Brain microvascular endothelial cell (primary cell): ENCODE measurements at regions not wholly inside any gene's neighbourhood (a gene's known extent, or its start where the extent isn't known, plus 50 kb on each side); places are given as distances from the start of the nearest gene placed in this dataset.
A peak's percentile ranks its signal among the peaks of the same experiment; 100 is the strongest.

ENCODE experiments used
- DNase-seq: peaks from one replicate; pipeline ENCODE4 v3.0.0-alpha.2; 2020
- H3K27ac ChIP-seq: fragments of 250-450 bp; sonication (Bioruptor Pico); 2 replicates; pipeline ENCODE4 v1.5.1; 2020; ENCODE audit warnings: mild to moderate bottlenecking, moderate library complexity
- H3K27me3 ChIP-seq: fragments of 250-450 bp; sonication (Bioruptor Pico); replicated peaks from 2 replicates; pipeline ENCODE4 v1.5.1; 2020; ENCODE audit warnings: mild to moderate bottlenecking
- H3K36me3 ChIP-seq: fragments of 250-450 bp; sonication (Bioruptor Pico); replicated peaks from 2 replicates; pipeline ENCODE4 v1.5.1; 2020; ENCODE audit warnings: mild to moderate bottlenecking
- H3K4me3 ChIP-seq: 2 replicates; pipeline ENCODE4 v1.5.1; 2011; ENCODE audit warnings: low read depth, mild to moderate bottlenecking, control low read depth, low read length, moderate library complexity
- CTCF ChIP-seq: IDR thresholded peaks from 2 replicates; pipeline ENCODE4 v1.5.1; 2011; ENCODE audit warnings: low read depth, mild to moderate bottlenecking, moderate library complexity, low read length, control low read depth, inconsistent platforms; ENCODE audit errors: missing control alignments
- in situ Hi-C: cut with HindIII; loops from 2 replicates; pipeline ENCODE4 v1.10.0; 2017; ENCODE audit warnings: low sequenced_read_pairs, low pct_ligation_motif_present

DNA sequence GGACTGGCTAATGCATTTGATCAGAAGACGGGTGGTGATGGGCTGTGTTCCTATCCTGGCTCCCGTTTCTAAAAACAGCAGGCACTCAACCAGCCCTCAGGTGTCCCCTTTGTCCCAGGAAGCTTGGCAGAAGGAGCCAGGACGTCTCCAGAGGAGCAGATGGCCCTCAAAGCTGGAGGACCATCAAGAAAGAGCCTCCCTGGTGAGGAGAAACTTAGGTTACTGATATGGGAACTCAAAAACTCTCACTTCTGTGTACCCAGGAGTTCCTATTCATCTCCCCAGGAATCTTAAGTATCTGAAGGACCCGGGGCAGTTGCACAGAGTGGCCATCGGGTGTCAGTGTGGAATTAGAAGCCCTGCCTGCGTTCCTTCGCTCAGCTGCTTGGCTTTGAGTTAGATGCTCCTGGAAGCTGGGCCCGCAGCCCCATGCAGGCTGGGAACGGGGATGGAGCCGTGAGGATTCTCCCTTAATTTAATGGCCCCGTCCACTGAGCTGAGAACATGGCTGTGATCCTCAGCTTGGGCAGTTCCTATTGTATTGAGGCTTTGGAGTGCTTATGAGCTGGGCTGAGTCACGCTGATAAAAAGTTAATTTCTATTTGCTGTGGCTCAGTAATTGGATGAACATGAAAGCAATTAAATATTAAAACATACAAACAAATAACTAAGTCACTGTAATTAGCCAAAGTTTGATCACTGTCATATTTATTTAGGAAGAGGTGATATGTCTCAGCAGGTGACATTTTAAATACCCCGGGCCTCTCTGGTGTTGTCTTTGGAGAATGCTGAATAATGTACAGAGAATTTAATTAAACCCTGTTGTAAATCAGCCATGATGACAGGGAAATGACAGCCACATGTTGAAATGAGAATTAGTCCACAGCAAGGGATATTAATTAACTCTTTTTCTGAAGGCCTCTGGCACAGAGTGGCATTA lies 402.1 kb downstream of the SEC14L1 start:
- in situ Hi-C loops: loop anchor here (25.0 kb wide), 1 partner anchor 469 kb away; no protein-coding TSS in a partner anchor
- DNase-seq: peak; percentile 78

DNA sequence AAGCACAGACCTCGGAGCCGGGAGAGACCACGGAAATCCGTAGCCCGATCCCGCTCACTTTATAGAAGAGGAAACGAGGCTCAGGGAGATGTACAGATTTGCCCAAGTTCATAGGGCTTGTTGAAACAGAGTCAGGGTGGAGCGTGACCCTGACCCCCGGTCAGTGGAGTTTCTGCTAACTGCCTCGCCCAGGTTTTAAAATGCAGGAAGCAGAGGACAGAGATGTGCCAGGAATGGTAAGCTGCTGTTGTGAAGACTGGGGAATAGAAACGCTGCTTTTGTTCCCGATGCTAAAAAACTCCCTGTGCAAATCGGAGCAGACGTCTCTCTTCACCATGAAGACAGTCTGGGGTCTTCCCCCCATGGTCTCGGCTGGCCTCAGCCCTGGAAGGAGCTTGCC lies 403.0 kb downstream of the SEC14L1 start:
- no peak for TF ChIP-seq CTCF
- no peak overlapping the region for H3K27ac ChIP-seq
- no peaks in the 10 kb centered on the region for H3K36me3 ChIP-seq
- no peak overlapping the region for H3K4me3 ChIP-seq
- in situ Hi-C loops: loop anchor here (25.0 kb wide), 1 partner anchor 468 kb away; no protein-coding TSS in a partner anchor
- peaks cover 11% of the 10 kb centered on the region for H3K27me3 ChIP-seq
- no peak for DNase-seq

More for the DNA sequence above, 402.1 kb downstream of the SEC14L1 start:
- Histone ChIP-seq H3K4me3 (no peak overlapping the region), H3K27ac (no peak overlapping the region), H3K36me3 (no peaks in the 10 kb centered on the region), H3K27me3 (peaks cover 11% of the 10 kb centered on the region)
- peak; percentile 97 for TF ChIP-seq CTCF

GRCh38 chr17:77544347-77545110 lies 403.8 kb downstream of the SEC14L1 start:
- Histone ChIP-seq H3K27ac (no peak overlapping the region), H3K27me3 (peaks cover 11% of the 10 kb centered on the region), H3K4me3 (no peak overlapping the region), H3K36me3 (no peaks in the 10 kb centered on the region)
- DNase-seq: no peak
- no peak for TF ChIP-seq CTCF
- in situ Hi-C loops: loop anchor here (25.0 kb wide), 1 partner anchor 468 kb away; no protein-coding TSS in a partner anchor

GRCh38 chr17:77546772-77547241 lies 406.0 kb downstream of the SEC14L1 start:
- no peak for TF ChIP-seq CTCF
- DNase-seq: no peak
- in situ Hi-C loops: loop anchor here (25.0 kb wide), 1 partner anchor 465 kb away; no protein-coding TSS in a partner anchor
- Histone ChIP-seq H3K27ac (no peak overlapping the region), H3K27me3 (peaks cover 4% of the 10 kb centered on the region), H3K36me3 (no peaks in the 10 kb centered on the region), H3K4me3 (no peak overlapping the region)

DNA sequence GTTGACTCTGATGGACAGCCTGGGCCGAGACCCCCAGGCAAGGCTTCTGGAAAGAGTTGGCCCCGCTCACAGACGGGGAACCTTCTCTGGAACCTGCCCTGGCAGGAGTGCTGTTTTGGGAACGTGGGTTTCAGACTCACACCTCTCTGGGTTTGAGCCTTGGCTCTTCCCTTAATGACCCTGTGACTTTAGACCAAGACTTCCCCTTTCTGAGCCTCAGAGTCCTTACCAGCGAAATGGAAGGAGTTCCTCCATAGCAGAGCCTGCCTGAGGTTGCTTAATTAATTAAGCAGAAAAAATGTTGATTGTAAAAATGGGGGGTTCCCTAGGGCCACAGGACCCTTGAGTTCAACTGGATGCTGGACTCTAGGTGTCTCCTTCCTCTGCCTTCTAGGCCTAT lies 408.2 kb downstream of the SEC14L1 start:
- Histone ChIP-seq H3K27me3 (peaks cover 4% of the 10 kb centered on the region), H3K36me3 (no peaks in the 10 kb centered on the region), H3K4me3 (no peak overlapping the region), H3K27ac (no peak overlapping the region)
- no peak for DNase-seq
- TF ChIP-seq CTCF: no peak
- in situ Hi-C loops: loop anchor here (25.0 kb wide), 1 partner anchor 463 kb away; no protein-coding TSS in a partner anchor
